Neural progenitor cell (in vitro differentiated cells): ENCODE measurements at regions not wholly inside any gene's neighbourhood (a gene's known extent, or its start where the extent isn't known, plus 50 kb on each side); places are given as distances from the start of the nearest gene placed in this dataset.

Experiments
- CTCF ChIP-seq: fragments of 200-600 bp; sonication (generic); IDR thresholded peaks from 2 replicates; pipeline ENCODE4 v1.5.1; 2017; ENCODE audit warnings: antibody characterized with exemption, mild to moderate bottlenecking
- EZH2 ChIP-seq: fragments of 200-600 bp; sonication (generic); IDR thresholded peaks from 2 replicates; pipeline ENCODE4 v1.6.1; 2017; ENCODE audit warnings: antibody characterized with exemption, mild to moderate bottlenecking, moderate library complexity

DNA sequence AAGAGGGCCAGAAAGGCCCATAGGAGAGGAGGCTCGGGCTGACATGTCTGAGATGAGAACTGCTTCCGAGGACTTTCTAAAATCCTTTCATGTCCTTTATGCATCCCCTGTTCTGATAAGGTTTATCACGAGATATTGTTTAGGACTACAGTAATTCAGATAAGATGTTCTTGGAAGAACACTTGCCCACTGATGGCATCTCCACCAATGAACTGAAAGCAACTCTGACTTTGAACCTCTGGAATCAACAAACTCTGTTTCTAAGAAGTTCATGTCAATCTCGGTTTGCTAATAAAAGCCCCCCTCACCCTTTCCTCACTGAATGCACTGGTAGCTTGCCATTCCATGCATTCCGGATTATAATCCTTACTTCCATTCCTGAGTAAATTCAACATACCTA, 90.9 kb downstream of the FGF9 start:
- no peak for TF ChIP-seq CTCF
- TF ChIP-seq EZH2, result no peak
